ENCODE measurements at regions not wholly inside any gene's neighbourhood (a gene's known extent, or its start where the extent isn't known, plus 50 kb on each side); places are given as distances from the start of the nearest gene placed in this dataset.
A peak's percentile ranks its signal among the peaks of the same experiment; 100 is the strongest.

- no peak for TF ChIP-seq IRF3 (IDR thresholded peaks at IDR 0.05; ENCODE audit: low read depth, low read length)
- no peak for TF ChIP-seq RFX5 (IDR thresholded peaks at IDR 0.05; ENCODE audit: low read length)
- no peak for TF ChIP-seq TCF12 (IDR thresholded peaks at IDR 0.05)
- TF ChIP-seq FOXJ3 (CRISPR knock-in tag; IDR thresholded peaks at IDR 0.05), result no peak
- TF ChIP-seq POLR2AphosphoS5 (IDR thresholded peaks at IDR 0.05; ENCODE audit: low read depth, low read length), result no peak
- no peak for TF ChIP-seq EP300 (IDR thresholded peaks at IDR 0.05; ENCODE audit: borderline replicate concordance in 1 of 2, low read depth in 1 of 2, low read length in 1 of 2)
Observed at GRCh38 chr2:215537611-215538010, 101.7 kb upstream of the FN1 start (continued).

GRCh38 chr2:215536510-215536909 lies 100.6 kb upstream of the FN1 start:
- CTCF ChIA-PET, result interaction anchor here (0.7 kb wide), 1 partner anchor 202 kb away, joined by 3 read pairs; no protein-coding TSS in a partner anchor
- TF ChIP-seq SIN3A (IDR thresholded peaks at IDR 0.05; ENCODE audit: borderline replicate concordance, low read depth, low read length) (no peak), TCF12 (IDR thresholded peaks at IDR 0.05) (peak; percentile 16; the same call in 1 of the 2 replicates), PBX3 (IDR thresholded peaks at IDR 0.05) (0 out of 2 replicates have a peak, but pooled peaks have one; percentile 4)

GRCh38 chr2:215535741-215536140 lies 99.9 kb upstream of the FN1 start:
- TF ChIP-seq REST (IDR thresholded peaks at IDR 0.05; ENCODE audit: low read depth, low read length) (no peak), NFIC (IDR thresholded peaks at IDR 0.05; ENCODE audit: borderline replicate concordance) (no peak), RFX5 (IDR thresholded peaks at IDR 0.05; ENCODE audit: low read length) (no peak), PBX3 (IDR thresholded peaks at IDR 0.05) (no peak), JUND (IDR thresholded peaks at IDR 0.05) (no peak), MXI1 (IDR thresholded peaks at IDR 0.05; ENCODE audit: low read depth, low read length) (no peak), ELF1 (IDR thresholded peaks at IDR 0.05) (no peak), RAD21 (IDR thresholded peaks at IDR 0.05; ENCODE audit: low read length) (no peak), SIN3A (IDR thresholded peaks at IDR 0.05; ENCODE audit: borderline replicate concordance, low read depth, low read length) (no peak), FOXM1 (IDR thresholded peaks at IDR 0.05; ENCODE audit: low read depth) (no peak), CHD2 (IDR thresholded peaks at IDR 0.05; ENCODE audit: low read length, partially characterized antibody) (no peak), TEAD4 (IDR thresholded peaks at IDR 0.05; ENCODE audit: borderline replicate concordance, insufficient read depth) (no peak), RXRA (IDR thresholded peaks at IDR 0.05; ENCODE audit: borderline replicate concordance, low read depth) (no peak)
- no peaks in the 10 kb centered on the region for H4K20me1 ChIP-seq (ENCODE audit: insufficient read depth)
- H3K4me3 ChIP-seq (ENCODE audit: low read depth in 2 of 2, low read length in 1 of 2), result no peak overlapping the region
- ChIA-PET POLR2A (no interaction called here), CTCF (interaction anchor here (0.7 kb wide), 1 partner anchor 201 kb away, joined by 3 read pairs; no protein-coding TSS in a partner anchor)
- H3K4me1 ChIP-seq (ENCODE audit: control insufficient read depth in 1 of 2, insufficient read depth in 2 of 2, low read depth in 1 of 2, low read length in 1 of 2), result peaks cover 0 to 40% of the 10 kb centered on the region in 2 experiments; a peak in 2 of 4 replicates
- H2AFZ ChIP-seq (ENCODE audit: low read depth), result no peak overlapping the region
- H3K9me3 ChIP-seq, result no peaks in the 10 kb centered on the region
- 65% methylated on average over 1 of the region's 1 CpG for WGBS (ENCODE audit: low lambda C conversion rate)
- no peak for DNase-seq
- H3K9me2 ChIP-seq, result no peaks in the 10 kb centered on the region
- H3K9ac ChIP-seq, result peak overlapping the region; percentile 9; the same call in 1 of the 2 replicates
- H3K27me3 ChIP-seq (ENCODE audit: insufficient read depth), result no peaks in the 10 kb centered on the region
- H3F3A ChIP-seq (replicated peaks; ENCODE audit: insufficient read depth), result peaks cover 43% of the 10 kb centered on the region
- no peaks in the 10 kb centered on the region for H3K36me3 ChIP-seq (replicated peaks in 1 of 2; ENCODE audit: control insufficient read depth in 1 of 2, insufficient read depth in 2 of 2, low read length in 1 of 2)
- H3K4me2 ChIP-seq, result no peak overlapping the region
- peak overlapping the region in 1 of 2 experiments; percentile 62; a peak in 2 of 4 replicates for H3K27ac ChIP-seq (ENCODE audit: low read depth in 2 of 2, low read length in 1 of 2)
- H3K79me2 ChIP-seq (ENCODE audit: insufficient read depth), result no peaks in the 10 kb centered on the region

More at GRCh38 chr2:215536510-215536909, 100.6 kb upstream of the FN1 start:
- no peaks in the 10 kb centered on the region for H3K36me3 ChIP-seq (replicated peaks in 1 of 2; ENCODE audit: control insufficient read depth in 1 of 2, insufficient read depth in 2 of 2, low read length in 1 of 2)
- DNase-seq, result no peak
- H2AFZ ChIP-seq (ENCODE audit: low read depth), result 0 out of 2 replicates have a peak overlapping the region, but pooled peaks have one; percentile 4
- POLR2A ChIA-PET, result no interaction called here
- peak overlapping the region; percentile 9; the same call in 1 of the 2 replicates for H3K9ac ChIP-seq
- no peaks in the 10 kb centered on the region for H3K27me3 ChIP-seq (ENCODE audit: insufficient read depth)
- H3K4me1 ChIP-seq (ENCODE audit: control insufficient read depth in 1 of 2, insufficient read depth in 2 of 2, low read depth in 1 of 2, low read length in 1 of 2), result peaks cover 0 to 39% of the 10 kb centered on the region in 2 experiments; a peak in 1 of 4 replicates
- H3F3A ChIP-seq (replicated peaks; ENCODE audit: insufficient read depth), result peaks cover 40% of the 10 kb centered on the region
- H3K9me3 ChIP-seq, result no peaks in the 10 kb centered on the region
- no peaks in the 10 kb centered on the region for H3K79me2 ChIP-seq (ENCODE audit: insufficient read depth)
- H3K4me2 ChIP-seq, result peak overlapping the region; percentile 31
- H3K27ac ChIP-seq (ENCODE audit: low read depth in 2 of 2, low read length in 1 of 2), result peak overlapping the region in 1 of 2 experiments; percentile 62; a peak in 2 of 4 replicates
- WGBS (ENCODE audit: low lambda C conversion rate), result 62% methylated on average over 5 of the region's 5 CpGs
- no peaks in the 10 kb centered on the region for H4K20me1 ChIP-seq (ENCODE audit: insufficient read depth)
- H3K9me2 ChIP-seq, result no peaks in the 10 kb centered on the region
- H3K4me3 ChIP-seq (ENCODE audit: low read depth in 2 of 2, low read length in 1 of 2), result no peak overlapping the region

All from SK-N-SH (cell line).